Fibroblast of lung (primary cell): ENCODE measurements at regions not wholly inside any gene's neighbourhood (a gene's known extent, or its start where the extent isn't known, plus 50 kb on each side); places are given as distances from the start of the nearest gene placed in this dataset.
A peak's percentile ranks its signal among the peaks of the same experiment; 100 is the strongest.

Experiments
- DNase-seq, 2 donors: peaks; one replicate each; pipeline versions ENCODE4 v3.0.0 to v3.0.0-alpha.2; 2010; ENCODE audit warnings: low read depth in 2 of 2
- H2AFZ ChIP-seq: 2 replicates; pipeline ENCODE4 v1.5.1; 2012; ENCODE audit warnings: low read length, control low read depth, inconsistent platforms
- H3K27ac ChIP-seq: 2 replicates; pipeline ENCODE4 v1.5.1; 2011; ENCODE audit warnings: low read length, control low read depth; ENCODE audit not compliant: insufficient read depth
- H3K27me3 ChIP-seq: 2 replicates; pipeline ENCODE4 v1.5.1; 2011; ENCODE audit warnings: mild to moderate bottlenecking, low read length; ENCODE audit not compliant: control insufficient read depth, insufficient read depth
- H3K36me3 ChIP-seq: 2 replicates; pipeline ENCODE4 v1.5.1; 2011; ENCODE audit warnings: low read length; ENCODE audit not compliant: control insufficient read depth, insufficient read depth
- H3K4me1 ChIP-seq: 2 replicates; pipeline ENCODE4 v1.5.1; 2011; ENCODE audit warnings: low read length; ENCODE audit not compliant: control insufficient read depth, insufficient read depth; ENCODE audit errors: extremely low read depth
- H3K4me2 ChIP-seq: 2 replicates; pipeline ENCODE4 v1.5.1; 2011; ENCODE audit warnings: low read length, control low read depth; ENCODE audit not compliant: insufficient read depth; ENCODE audit errors: extremely low read depth
- H3K4me3 ChIP-seq, 4 experiments: fragments of 200-600 bp in 1 of 4; sonication (generic) in 1 of 4; replicated peaks in 1 of 4; 2 replicates each; pipeline ENCODE4 v1.5.1; 2011 to 2016; ENCODE audit warnings: low read length in 4 of 4, low read depth in 3 of 4, mild to moderate bottlenecking in 3 of 4, control low read depth in 2 of 4, inconsistent platforms in 1 of 4, mixed read lengths in 1 of 4; ENCODE audit not compliant: insufficient read depth in 1 of 4; ENCODE audit errors: control extremely low read depth in 1 of 4
- H3K79me2 ChIP-seq: 2 replicates; pipeline ENCODE4 v1.5.1; 2012; ENCODE audit warnings: mild to moderate bottlenecking, low read length, inconsistent platforms; ENCODE audit not compliant: control insufficient read depth, insufficient read depth
- H3K9ac ChIP-seq: 2 replicates; pipeline ENCODE4 v1.5.1; 2011; ENCODE audit warnings: mild to moderate bottlenecking, low read length, control low read depth; ENCODE audit not compliant: insufficient read depth
- H3K9me3 ChIP-seq: 2 replicates; pipeline ENCODE4 v1.5.1; 2012; ENCODE audit warnings: low read depth, low read length; ENCODE audit not compliant: control insufficient read depth, insufficient read depth
- H4K20me1 ChIP-seq: 2 replicates; pipeline ENCODE4 v1.5.1; 2011; ENCODE audit warnings: low read length; ENCODE audit not compliant: control insufficient read depth, insufficient read depth; ENCODE audit errors: extremely low read depth
- CTCF ChIP-seq, 2 donors: IDR thresholded peaks in 1 of 2; conservative IDR thresholded peaks in 1 of 2; 1 replicate in 1 of 2; 2 replicates in 1 of 2; pipeline ENCODE4 v1.5.1; 2011 to 2012; ENCODE audit warnings: low read length in 2 of 2, control low read depth in 1 of 2, inconsistent platforms in 1 of 2, low read depth in 1 of 2, mild to moderate bottlenecking in 1 of 2
- EZH2 ChIP-seq: IDR thresholded peaks from 2 replicates; pipeline ENCODE4 v1.5.1; 2012; ENCODE audit warnings: low read length, control low read depth, mild to moderate bottlenecking; ENCODE audit errors: missing control alignments

- Histone ChIP-seq H3K9me3 (no peaks in the 10 kb centered on the region), H3K9ac (no peak overlapping the region), H4K20me1 (no peaks in the 10 kb centered on the region), H3K4me3 (no peak overlapping the region), H3K4me2 (no peak overlapping the region), H3K27ac (no peak overlapping the region), H3K36me3 (no peaks in the 10 kb centered on the region), H3K4me1 (no peaks in the 10 kb centered on the region), H2AFZ (no peak overlapping the region), H3K27me3 (no peaks in the 10 kb centered on the region), H3K79me2 (no peaks in the 10 kb centered on the region)
- no peak for TF ChIP-seq CTCF (conservative IDR thresholded peaks at IDR 0.05 in 1 of 2, IDR thresholded peaks at IDR 0.05 in 1 of 2; ENCODE audit: low read depth in 1 of 2, low read length in 2 of 2)
- no peak for TF ChIP-seq EZH2
- peak in 1 of 2 donors; percentile 35 for DNase-seq
These were observed 201.4 kb downstream of the MAGEB17 start for GRCh38 chrX:16368696-16369095.

DNA sequence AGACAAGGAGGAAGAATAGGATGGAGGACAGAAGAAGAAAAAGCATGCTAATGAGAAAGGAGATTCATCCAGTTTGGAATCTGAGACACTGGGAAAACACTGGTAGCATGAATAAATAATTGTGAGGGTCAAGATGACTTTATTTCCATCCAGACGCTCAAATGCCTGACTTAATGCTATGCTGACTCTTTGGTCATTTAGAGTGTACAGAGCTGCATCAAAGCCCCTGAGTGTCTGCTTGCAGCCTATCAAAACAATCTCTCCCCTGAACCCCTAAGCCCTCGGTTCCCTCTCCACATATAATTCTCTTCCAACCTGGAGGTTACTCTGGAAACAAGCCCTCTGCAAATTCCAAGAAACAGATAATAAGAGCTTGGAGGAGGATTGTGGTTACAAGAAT lies 208.8 kb downstream of the MAGEB17 start:
- Histone ChIP-seq H3K9me3 (no peaks in the 10 kb centered on the region), H3K4me3 (no peak overlapping the region), H3K36me3 (no peaks in the 10 kb centered on the region), H3K27me3 (no peaks in the 10 kb centered on the region), H3K27ac (no peak overlapping the region), H4K20me1 (no peaks in the 10 kb centered on the region), H3K4me1 (no peaks in the 10 kb centered on the region), H3K4me2 (no peak overlapping the region), H3K9ac (no peak overlapping the region), H3K79me2 (no peaks in the 10 kb centered on the region), H2AFZ (no peak overlapping the region)
- peak in 1 of 2 donors; percentile 26 for DNase-seq
- TF ChIP-seq EZH2: no peak
- no peak for TF ChIP-seq CTCF (conservative IDR thresholded peaks at IDR 0.05 in 1 of 2, IDR thresholded peaks at IDR 0.05 in 1 of 2; ENCODE audit: low read depth in 1 of 2, low read length in 2 of 2)

- Histone ChIP-seq H3K36me3 (no peaks in the 10 kb centered on the region), H3K9ac (no peak overlapping the region), H3K9me3 (no peaks in the 10 kb centered on the region), H2AFZ (no peak overlapping the region), H3K79me2 (no peaks in the 10 kb centered on the region), H3K4me2 (no peak overlapping the region), H3K4me1 (no peaks in the 10 kb centered on the region), H4K20me1 (no peaks in the 10 kb centered on the region), H3K27ac (no peak overlapping the region), H3K4me3 (no peak overlapping the region), H3K27me3 (no peaks in the 10 kb centered on the region)
- DNase-seq: peak in 1 of 2 donors; percentile 15
- TF ChIP-seq CTCF (conservative IDR thresholded peaks at IDR 0.05 in 1 of 2, IDR thresholded peaks at IDR 0.05 in 1 of 2; ENCODE audit: low read depth in 1 of 2, low read length in 2 of 2): no peak
- TF ChIP-seq EZH2: no peak
These were observed 218.8 kb downstream of the MAGEB17 start for GRCh38 chrX:16386126-16386525.
